Neuron (in vitro differentiated cells): ENCODE measurements at regions not wholly inside any gene's neighbourhood (a gene's known extent, or its start where the extent isn't known, plus 50 kb on each side); places are given as distances from the start of the nearest gene placed in this dataset.
"Not testable (repeated sequence)": the region's sequence is repeated elsewhere in the genome, so short reads cannot be mapped to it uniquely, and the experiment has no call there.

Experiments used
- H2AFZ ChIP-seq: one replicate; pipeline ENCODE4 v1.6.1; 2013; ENCODE audit warnings: low read depth, mild to moderate bottlenecking, inconsistent platforms, low read length, moderate library complexity
- H3K27me3 ChIP-seq: one replicate; pipeline ENCODE4 v1.6.1; 2013; ENCODE audit warnings: low read length; ENCODE audit not compliant: insufficient read depth
- H3K36me3 ChIP-seq: one replicate; pipeline ENCODE4 v1.6.1; 2013; ENCODE audit warnings: low read length; ENCODE audit not compliant: insufficient read depth
- H3K4me1 ChIP-seq: one replicate; pipeline ENCODE4 v1.6.1; 2013; ENCODE audit warnings: low read length; ENCODE audit not compliant: insufficient read depth
- H3K4me3 ChIP-seq: 2 replicates; pipeline ENCODE4 v1.5.1; 2013; ENCODE audit warnings: mild to moderate bottlenecking, low read length, moderate library complexity
- H3K9me3 ChIP-seq: one replicate; pipeline ENCODE4 v1.6.1; 2013; ENCODE audit warnings: low read length

GRCh38 chr9:12290166-12290869, 402.9 kb upstream of the TYRP1 start:
- Histone ChIP-seq H3K36me3 (no peaks in the 10 kb centered on the region), H2AFZ (no peak overlapping the region)

GRCh38 chr9:12305211-12305610, 388.0 kb upstream of the TYRP1 start:
- Histone ChIP-seq H3K36me3 (no peaks in the 10 kb centered on the region), H3K9me3 (no peaks in the 10 kb centered on the region), H3K27me3 (no peaks in the 10 kb centered on the region), H3K4me3 (no peak overlapping the region), H3K4me1 (no peaks in the 10 kb centered on the region), H2AFZ (no peak overlapping the region)

More at GRCh38 chr9:12290166-12290869, 402.9 kb upstream of the TYRP1 start:
- Histone ChIP-seq H3K27me3 (no peaks in the 10 kb centered on the region), H3K4me1 (peaks cover 8% of the 10 kb centered on the region), H3K9me3 (peaks cover 4% of the 10 kb centered on the region), H3K4me3 (no peak overlapping the region)

- H3K9me3 ChIP-seq = no peaks in the 10 kb centered on the region
- no peak overlapping the region for H2AFZ ChIP-seq
- no peak overlapping the region for H3K4me3 ChIP-seq
- H3K4me1 ChIP-seq = no peaks in the 10 kb centered on the region
- no peaks in the 10 kb centered on the region for H3K27me3 ChIP-seq
- H3K36me3 ChIP-seq = no peaks in the 10 kb centered on the region
Observed at GRCh38 chr9:12314589-12314988, 378.6 kb upstream of the TYRP1 start.

GRCh38 chr9:12318732-12319685, 374.2 kb upstream of the TYRP1 start:
- Histone ChIP-seq H3K27me3 (no peaks in the 10 kb centered on the region), H3K36me3 (no peaks in the 10 kb centered on the region)

GRCh38 chr9:12329623-12329985, 363.6 kb upstream of the TYRP1 start:
- Histone ChIP-seq H3K4me1 (peaks cover 4% of the 10 kb centered on the region), H2AFZ (no peak overlapping the region), H3K36me3 (no peaks in the 10 kb centered on the region), H3K4me3 (no peak overlapping the region), H3K27me3 (no peaks in the 10 kb centered on the region), H3K9me3 (no peaks in the 10 kb centered on the region)

More at GRCh38 chr9:12318732-12319685, 374.2 kb upstream of the TYRP1 start:
- H2AFZ ChIP-seq = no peak overlapping the region
- H3K9me3 ChIP-seq = no peaks in the 10 kb centered on the region
- no peaks in the 10 kb centered on the region for H3K4me1 ChIP-seq
- no peak overlapping the region for H3K4me3 ChIP-seq

- not testable (repeated sequence) for H3K9me3 ChIP-seq, H3K36me3 ChIP-seq, H3K27me3 ChIP-seq, H2AFZ ChIP-seq, H3K4me3 ChIP-seq, H3K4me1 ChIP-seq
Observed at GRCh38 chr9:12333966-12334365, 359.2 kb upstream of the TYRP1 start.

- Histone ChIP-seq H3K36me3 (no peaks in the 10 kb centered on the region), H3K4me3 (no peak overlapping the region), H3K4me1 (peaks cover 9% of the 10 kb centered on the region), H2AFZ (no peak overlapping the region), H3K27me3 (no peaks in the 10 kb centered on the region), H3K9me3 (no peaks in the 10 kb centered on the region)
Observed at GRCh38 chr9:12350775-12351174, 342.4 kb upstream of the TYRP1 start.

GRCh38 chr9:12351293-12352044, 341.7 kb upstream of the TYRP1 start:
- Histone ChIP-seq H2AFZ (peak overlapping the region; percentile 16), H3K4me3 (no peak overlapping the region), H3K36me3 (no peaks in the 10 kb centered on the region), H3K27me3 (no peaks in the 10 kb centered on the region), H3K4me1 (peaks cover 9% of the 10 kb centered on the region), H3K9me3 (no peaks in the 10 kb centered on the region)

GRCh38 chr9:12352045-12352315, 341.2 kb upstream of the TYRP1 start:
- Histone ChIP-seq H3K36me3 (no peaks in the 10 kb centered on the region), H3K9me3 (no peaks in the 10 kb centered on the region), H3K4me1 (peaks cover 9% of the 10 kb centered on the region), H3K4me3 (no peak overlapping the region), H2AFZ (peak overlapping the region; percentile 16), H3K27me3 (no peaks in the 10 kb centered on the region)

GRCh38 chr9:12363439-12363838, 329.7 kb upstream of the TYRP1 start:
- H3K4me3 ChIP-seq = no peak overlapping the region
- no peaks in the 10 kb centered on the region for H3K4me1 ChIP-seq
- H3K36me3 ChIP-seq = no peaks in the 10 kb centered on the region
- H3K27me3 ChIP-seq = no peaks in the 10 kb centered on the region
- H2AFZ ChIP-seq = no peak overlapping the region
- no peaks in the 10 kb centered on the region for H3K9me3 ChIP-seq

- Histone ChIP-seq H3K4me1 (no peaks in the 10 kb centered on the region), H3K4me3 (no peak overlapping the region), H3K9me3 (no peaks in the 10 kb centered on the region), H3K27me3 (no peaks in the 10 kb centered on the region), H3K36me3 (no peaks in the 10 kb centered on the region), H2AFZ (no peak overlapping the region)
Observed at GRCh38 chr9:12368569-12368968, 324.6 kb upstream of the TYRP1 start.

- Histone ChIP-seq H3K4me3 (no peak overlapping the region), H3K9me3 (no peaks in the 10 kb centered on the region), H3K36me3 (no peaks in the 10 kb centered on the region), H3K27me3 (no peaks in the 10 kb centered on the region), H3K4me1 (peaks cover 11% of the 10 kb centered on the region), H2AFZ (no peak overlapping the region)
Observed at GRCh38 chr9:12391839-12392509, 301.2 kb upstream of the TYRP1 start.

GRCh38 chr9:12394105-12394504, 299.1 kb upstream of the TYRP1 start:
- Histone ChIP-seq H3K36me3 (no peaks in the 10 kb centered on the region), H3K9me3 (no peaks in the 10 kb centered on the region), H2AFZ (peak overlapping the region; percentile 35), H3K4me1 (peaks cover 11% of the 10 kb centered on the region), H3K27me3 (no peaks in the 10 kb centered on the region), H3K4me3 (no peak overlapping the region)
